Stomach (tissue), 4 donors: ENCODE measurements at regions not wholly inside any gene's neighbourhood (a gene's known extent, or its start where the extent isn't known, plus 50 kb on each side); places are given as distances from the start of the nearest gene placed in this dataset.

Experiments
- EP300 ChIP-seq: sonication (generic); formaldehyde crosslinking; IDR thresholded peaks from one replicate; pipeline ENCODE4 v1.6.1; 2017; ENCODE audit warnings: antibody characterized with exemption
- POLR2AphosphoS5 ChIP-seq, 3 donors: sonication (generic); formaldehyde crosslinking; IDR thresholded peaks; one replicate each; pipeline ENCODE4 v1.6.1; 2016; ENCODE audit warnings: antibody characterized with exemption in 3 of 3
- TF ChIP-seq, protein P1 (sequence below), 7 experiments: fragments of 450-650 bp in 4 of 7; fragments of 200-600 bp in 3 of 7; sonication (generic) in 3 of 7; IDR thresholded peaks; one replicate each; pipeline ENCODE4 v1.5.1; 2016 to 2019; ENCODE audit warnings: antibody characterized with exemption in 7 of 7, control low read depth in 2 of 7, mild to moderate bottlenecking in 1 of 7

DNA sequence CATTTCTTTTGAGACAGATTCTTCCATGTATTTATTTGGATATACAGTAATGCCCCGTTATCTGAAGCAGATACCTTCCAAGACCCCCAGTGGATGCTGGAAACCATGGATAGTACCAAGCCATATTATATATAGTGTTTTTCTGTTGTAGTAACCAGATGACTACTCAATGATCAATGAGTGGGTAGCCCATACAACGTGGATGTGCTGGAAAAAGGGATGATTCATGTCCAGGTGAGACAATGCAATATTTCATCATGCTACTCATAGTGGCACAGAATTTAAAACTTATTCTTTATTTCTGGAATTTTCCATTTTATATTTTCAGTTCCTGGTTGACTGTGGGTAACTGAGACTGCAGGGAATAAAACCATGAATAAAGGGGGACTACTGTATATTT lies 427.5 kb downstream of the METTL15 start:
- TF ChIP-seq POLR2AphosphoS5 (IDR thresholded peaks at IDR 0.05) (no peak), EP300 (no peak)
- TF ChIP-seq, protein P1, sequence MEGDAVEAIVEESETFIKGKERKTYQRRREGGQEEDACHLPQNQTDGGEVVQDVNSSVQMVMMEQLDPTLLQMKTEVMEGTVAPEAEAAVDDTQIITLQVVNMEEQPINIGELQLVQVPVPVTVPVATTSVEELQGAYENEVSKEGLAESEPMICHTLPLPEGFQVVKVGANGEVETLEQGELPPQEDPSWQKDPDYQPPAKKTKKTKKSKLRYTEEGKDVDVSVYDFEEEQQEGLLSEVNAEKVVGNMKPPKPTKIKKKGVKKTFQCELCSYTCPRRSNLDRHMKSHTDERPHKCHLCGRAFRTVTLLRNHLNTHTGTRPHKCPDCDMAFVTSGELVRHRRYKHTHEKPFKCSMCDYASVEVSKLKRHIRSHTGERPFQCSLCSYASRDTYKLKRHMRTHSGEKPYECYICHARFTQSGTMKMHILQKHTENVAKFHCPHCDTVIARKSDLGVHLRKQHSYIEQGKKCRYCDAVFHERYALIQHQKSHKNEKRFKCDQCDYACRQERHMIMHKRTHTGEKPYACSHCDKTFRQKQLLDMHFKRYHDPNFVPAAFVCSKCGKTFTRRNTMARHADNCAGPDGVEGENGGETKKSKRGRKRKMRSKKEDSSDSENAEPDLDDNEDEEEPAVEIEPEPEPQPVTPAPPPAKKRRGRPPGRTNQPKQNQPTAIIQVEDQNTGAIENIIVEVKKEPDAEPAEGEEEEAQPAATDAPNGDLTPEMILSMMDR (IDR thresholded peaks at IDR 0.05): no peak
